ENCODE measurements at regions not wholly inside any gene's neighbourhood (a gene's known extent, or its start where the extent isn't known, plus 50 kb on each side); places are given as distances from the start of the nearest gene placed in this dataset.
"Not testable (repeated sequence)": the region's sequence is repeated elsewhere in the genome, so short reads cannot be mapped to it uniquely, and the experiment has no call there.

DNA sequence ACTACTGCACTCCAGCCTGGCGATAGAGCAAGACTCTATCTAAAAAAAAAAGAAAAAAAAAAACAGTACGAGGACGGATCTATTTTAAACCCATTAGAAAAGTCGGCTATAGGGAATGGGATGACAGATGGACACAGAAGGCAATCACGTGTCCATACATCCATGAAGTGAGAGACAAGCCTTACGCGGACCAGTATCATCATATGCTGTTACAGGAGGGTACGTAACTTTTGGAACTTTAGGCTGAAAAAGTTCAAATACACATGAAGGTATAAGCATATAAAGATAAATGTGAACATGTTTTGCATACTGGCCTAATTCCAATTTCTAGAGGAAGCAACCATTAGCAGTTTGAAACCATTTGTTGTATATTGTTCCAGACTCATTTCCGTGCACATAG is 109.8 kb upstream of the EXOC2 start:
- Histone ChIP-seq H3K27me3 (replicated peaks; ENCODE audit: control insufficient read depth, insufficient read depth, low read length, poor library complexity, severe bottlenecking) (no peaks in the 10 kb centered on the region), H3K4me1 (ENCODE audit: control insufficient read depth, insufficient read depth, low read length, poor library complexity, severe bottlenecking) (no peaks in the 10 kb centered on the region), H3K4me3 (ENCODE audit: insufficient read depth, low read depth, low read length, poor library complexity, severe bottlenecking) (no peak overlapping the region), H3K36me3 (ENCODE audit: control insufficient read depth, insufficient read depth, low read length) (no peaks in the 10 kb centered on the region), H3K9me3 (ENCODE audit: control insufficient read depth, low read length) (no peaks in the 10 kb centered on the region), H3K27ac (ENCODE audit: insufficient read depth, low read length, poor library complexity, severe bottlenecking) (no peak overlapping the region)
- DNase-seq: no peak

DNA sequence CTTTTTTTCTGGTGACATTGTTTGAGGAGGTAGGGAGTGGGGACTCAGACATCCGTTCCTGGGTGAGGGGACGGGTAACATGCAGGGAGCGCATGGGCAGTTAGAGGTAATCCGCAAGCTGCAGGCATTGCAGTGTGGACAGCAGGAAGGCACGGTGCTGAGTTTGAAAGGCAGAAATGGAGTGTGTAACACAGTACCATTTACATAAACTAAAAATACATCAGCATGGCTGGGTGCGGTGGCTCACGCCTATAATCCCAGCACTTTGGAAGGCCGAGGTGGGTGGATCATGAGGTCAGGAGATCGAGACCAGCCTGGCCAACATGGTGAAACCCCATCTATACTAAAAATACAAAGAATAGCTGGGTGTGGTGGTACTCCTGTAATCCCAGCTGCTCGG is 109.3 kb upstream of the EXOC2 start:
- DNase-seq; H3K36me3 ChIP-seq (ENCODE audit: control insufficient read depth, insufficient read depth, low read length); H3K27ac ChIP-seq (ENCODE audit: insufficient read depth, low read length, poor library complexity, severe bottlenecking); H3K4me3 ChIP-seq (ENCODE audit: insufficient read depth, low read depth, low read length, poor library complexity, severe bottlenecking); H3K9me3 ChIP-seq (ENCODE audit: control insufficient read depth, low read length); H3K27me3 ChIP-seq (replicated peaks; ENCODE audit: control insufficient read depth, insufficient read depth, low read length, poor library complexity, severe bottlenecking); H3K4me1 ChIP-seq (ENCODE audit: control insufficient read depth, insufficient read depth, low read length, poor library complexity, severe bottlenecking): not testable (repeated sequence)

DNA sequence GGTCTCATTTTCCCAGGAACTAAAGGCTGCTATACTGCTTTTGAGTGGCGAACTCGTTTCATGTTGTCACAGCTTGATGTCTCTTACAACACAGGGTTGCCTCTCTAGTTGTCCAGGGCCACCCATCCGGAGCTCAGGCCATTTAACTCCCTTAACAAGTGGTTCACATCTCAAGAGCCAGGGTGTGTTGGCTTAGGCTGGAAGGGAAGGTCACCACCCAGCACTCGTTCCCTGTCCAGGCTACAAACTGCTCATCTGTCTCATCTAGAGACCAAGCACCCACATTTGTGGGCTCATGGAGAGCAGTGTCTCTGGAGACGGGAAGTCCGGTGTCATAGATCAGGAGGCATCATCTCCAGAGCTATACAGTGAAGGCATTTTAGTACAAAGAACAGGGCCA is 106.8 kb upstream of the EXOC2 start:
- H3K27ac ChIP-seq (ENCODE audit: insufficient read depth, low read length, poor library complexity, severe bottlenecking): no peak overlapping the region
- no peaks in the 10 kb centered on the region for H3K36me3 ChIP-seq (ENCODE audit: control insufficient read depth, insufficient read depth, low read length)
- no peaks in the 10 kb centered on the region for H3K27me3 ChIP-seq (replicated peaks; ENCODE audit: control insufficient read depth, insufficient read depth, low read length, poor library complexity, severe bottlenecking)
- H3K9me3 ChIP-seq (ENCODE audit: control insufficient read depth, low read length): no peaks in the 10 kb centered on the region
- no peak for DNase-seq
- no peaks in the 10 kb centered on the region for H3K4me1 ChIP-seq (ENCODE audit: control insufficient read depth, insufficient read depth, low read length, poor library complexity, severe bottlenecking)
- H3K4me3 ChIP-seq (ENCODE audit: insufficient read depth, low read depth, low read length, poor library complexity, severe bottlenecking): no peak overlapping the region

DNA sequence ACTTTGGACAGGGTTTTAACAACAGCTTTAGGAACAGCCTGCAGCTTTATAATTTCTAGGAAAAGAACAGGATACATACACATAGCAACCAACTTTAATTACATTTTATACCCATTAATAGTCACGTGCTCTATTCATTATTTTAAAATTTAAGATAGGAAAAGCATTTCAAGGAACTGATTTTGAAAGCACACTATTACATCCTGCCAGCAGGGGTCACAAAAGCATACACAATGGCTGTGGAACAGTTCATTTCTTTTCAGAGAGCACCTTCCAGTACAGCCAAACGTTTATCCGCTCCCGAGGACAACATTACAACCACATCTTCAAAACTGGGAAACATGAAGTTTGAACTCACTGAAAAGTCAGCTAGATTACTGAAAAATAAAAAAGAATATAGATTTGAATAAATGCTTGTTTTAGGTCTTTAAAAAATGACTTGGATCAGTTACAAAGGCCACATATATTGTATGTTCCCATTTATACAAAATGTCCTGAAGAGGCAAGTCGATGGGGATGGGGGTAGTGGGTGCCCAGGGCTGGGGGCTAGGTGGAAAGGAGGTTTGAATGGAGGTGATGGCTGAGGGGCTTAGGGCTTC is 104.6 kb upstream of the EXOC2 start:
- no peak overlapping the region for H3K27ac ChIP-seq (ENCODE audit: insufficient read depth, low read length, poor library complexity, severe bottlenecking)
- H3K9me3 ChIP-seq (ENCODE audit: control insufficient read depth, low read length): no peaks in the 10 kb centered on the region
- no peaks in the 10 kb centered on the region for H3K36me3 ChIP-seq (ENCODE audit: control insufficient read depth, insufficient read depth, low read length)
- no peaks in the 10 kb centered on the region for H3K27me3 ChIP-seq (replicated peaks; ENCODE audit: control insufficient read depth, insufficient read depth, low read length, poor library complexity, severe bottlenecking)
- no peak overlapping the region for H3K4me3 ChIP-seq (ENCODE audit: insufficient read depth, low read depth, low read length, poor library complexity, severe bottlenecking)
- H3K4me1 ChIP-seq (ENCODE audit: control insufficient read depth, insufficient read depth, low read length, poor library complexity, severe bottlenecking): no peaks in the 10 kb centered on the region
- peak in 1 of 3 donors; percentile 8 for DNase-seq

DNA sequence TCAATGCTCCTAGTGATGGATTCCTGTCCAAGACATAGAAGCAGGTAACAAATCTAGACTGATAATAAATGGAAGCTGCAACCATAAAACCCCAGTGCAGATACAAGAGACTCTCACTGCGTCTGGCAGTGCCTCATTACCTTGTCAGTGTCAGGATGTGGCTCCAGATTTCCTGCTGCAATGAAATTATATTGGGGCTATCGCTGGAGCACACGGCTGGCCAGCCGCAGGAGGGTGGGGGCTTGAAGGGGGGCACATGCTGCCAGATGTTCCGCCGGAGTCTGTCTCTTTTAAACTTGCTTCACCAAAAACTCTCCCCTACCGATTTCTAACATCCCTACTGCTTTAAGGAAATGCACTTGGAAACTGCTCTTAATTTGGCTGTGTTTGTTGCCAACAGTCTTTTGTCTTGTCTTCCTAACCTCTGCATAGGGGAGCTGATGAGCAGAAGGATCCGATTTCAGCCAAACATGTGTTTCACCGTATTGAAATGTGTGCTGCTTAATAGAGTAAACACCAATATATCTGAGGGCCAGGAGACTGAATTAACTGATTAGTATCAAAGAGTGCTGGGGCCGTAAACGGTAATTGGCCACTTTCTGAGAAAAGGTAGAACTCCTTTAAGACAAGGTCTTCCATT is 102.2 kb upstream of the EXOC2 start:
- H3K27ac ChIP-seq (ENCODE audit: insufficient read depth, low read length, poor library complexity, severe bottlenecking): no peak overlapping the region
- no peak overlapping the region for H3K4me3 ChIP-seq (ENCODE audit: insufficient read depth, low read depth, low read length, poor library complexity, severe bottlenecking)
- no peak for DNase-seq
- no peaks in the 10 kb centered on the region for H3K27me3 ChIP-seq (replicated peaks; ENCODE audit: control insufficient read depth, insufficient read depth, low read length, poor library complexity, severe bottlenecking)
- no peaks in the 10 kb centered on the region for H3K36me3 ChIP-seq (ENCODE audit: control insufficient read depth, insufficient read depth, low read length)
- no peaks in the 10 kb centered on the region for H3K4me1 ChIP-seq (ENCODE audit: control insufficient read depth, insufficient read depth, low read length, poor library complexity, severe bottlenecking)
- H3K9me3 ChIP-seq (ENCODE audit: control insufficient read depth, low read length): no peaks in the 10 kb centered on the region

DNA sequence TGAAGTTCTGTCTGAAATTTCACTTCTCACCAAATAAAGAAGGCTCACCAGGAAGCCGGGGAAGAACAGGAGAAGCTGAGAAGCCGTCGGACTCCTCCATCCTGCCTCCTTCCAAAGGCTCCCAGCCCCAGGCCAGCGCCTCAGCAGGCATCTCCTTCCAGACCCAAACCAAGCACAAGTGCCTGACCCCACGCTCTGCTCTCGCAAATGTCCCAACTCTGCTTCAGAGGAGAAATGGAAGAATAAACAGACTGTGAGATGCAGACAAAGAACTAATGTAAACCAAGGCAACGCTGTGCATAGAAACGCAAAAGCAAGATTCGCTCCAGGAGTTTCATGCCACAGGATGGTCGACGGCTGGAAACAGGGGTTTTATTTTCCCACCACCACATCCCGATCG is 100.3 kb upstream of the EXOC2 start:
- no peaks in the 10 kb centered on the region for H3K4me1 ChIP-seq (ENCODE audit: control insufficient read depth, insufficient read depth, low read length, poor library complexity, severe bottlenecking)
- no peak for DNase-seq
- H3K4me3 ChIP-seq (ENCODE audit: insufficient read depth, low read depth, low read length, poor library complexity, severe bottlenecking): no peak overlapping the region
- H3K27me3 ChIP-seq (replicated peaks; ENCODE audit: control insufficient read depth, insufficient read depth, low read length, poor library complexity, severe bottlenecking): no peaks in the 10 kb centered on the region
- no peak overlapping the region for H3K27ac ChIP-seq (ENCODE audit: insufficient read depth, low read length, poor library complexity, severe bottlenecking)
- no peaks in the 10 kb centered on the region for H3K36me3 ChIP-seq (ENCODE audit: control insufficient read depth, insufficient read depth, low read length)
- H3K9me3 ChIP-seq (ENCODE audit: control insufficient read depth, low read length): no peaks in the 10 kb centered on the region

DNA sequence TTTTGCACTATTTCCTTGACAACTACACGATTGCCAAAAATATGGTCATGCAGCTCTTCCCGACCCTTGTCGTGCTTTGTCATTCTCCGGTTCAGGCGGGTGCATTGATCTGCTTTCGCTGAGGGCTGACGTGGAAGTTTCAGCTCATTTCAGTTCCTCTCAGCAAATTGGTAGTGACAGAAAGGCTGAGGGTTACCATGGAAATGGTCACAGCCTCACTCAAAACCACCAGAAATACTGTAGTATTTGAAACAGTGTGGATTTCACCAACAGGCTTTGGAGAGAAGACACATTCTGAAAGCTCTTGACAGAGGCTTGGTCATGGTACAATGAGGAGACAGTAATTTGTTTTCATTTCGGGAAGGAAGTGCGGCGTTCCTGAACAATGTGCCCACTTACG is 99.7 kb upstream of the EXOC2 start:
- Histone ChIP-seq H3K4me1 (ENCODE audit: control insufficient read depth, insufficient read depth, low read length, poor library complexity, severe bottlenecking) (no peaks in the 10 kb centered on the region), H3K27ac (ENCODE audit: insufficient read depth, low read length, poor library complexity, severe bottlenecking) (no peak overlapping the region), H3K27me3 (replicated peaks; ENCODE audit: control insufficient read depth, insufficient read depth, low read length, poor library complexity, severe bottlenecking) (no peaks in the 10 kb centered on the region), H3K4me3 (ENCODE audit: insufficient read depth, low read depth, low read length, poor library complexity, severe bottlenecking) (no peak overlapping the region), H3K36me3 (ENCODE audit: control insufficient read depth, insufficient read depth, low read length) (no peaks in the 10 kb centered on the region), H3K9me3 (ENCODE audit: control insufficient read depth, low read length) (no peaks in the 10 kb centered on the region)
- no peak for DNase-seq

DNA sequence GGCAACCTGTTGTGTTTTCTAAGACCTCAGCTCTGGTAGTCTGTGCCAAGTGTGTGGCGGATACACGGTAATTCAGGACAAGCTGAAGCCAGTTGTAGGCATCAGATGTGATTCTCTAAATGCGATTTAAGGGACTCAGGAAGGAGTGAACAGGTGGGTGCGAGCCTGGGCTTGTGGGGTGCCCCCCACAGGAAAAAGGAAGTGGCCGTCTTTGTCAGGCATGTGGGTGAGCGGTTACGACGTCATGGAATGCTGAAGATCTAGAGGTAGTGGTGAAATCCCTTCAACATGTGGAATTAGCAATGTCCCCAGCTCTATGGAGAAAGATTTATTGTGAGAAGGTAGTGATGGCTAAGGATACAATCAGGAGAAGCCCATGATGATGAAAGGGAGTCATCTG is 95.1 kb upstream of the EXOC2 start:
- Histone ChIP-seq H3K4me3 (ENCODE audit: insufficient read depth, low read depth, low read length, poor library complexity, severe bottlenecking) (no peak overlapping the region), H3K9me3 (ENCODE audit: control insufficient read depth, low read length) (no peaks in the 10 kb centered on the region), H3K27me3 (replicated peaks; ENCODE audit: control insufficient read depth, insufficient read depth, low read length, poor library complexity, severe bottlenecking) (no peaks in the 10 kb centered on the region), H3K36me3 (ENCODE audit: control insufficient read depth, insufficient read depth, low read length) (no peaks in the 10 kb centered on the region), H3K4me1 (ENCODE audit: control insufficient read depth, insufficient read depth, low read length, poor library complexity, severe bottlenecking) (no peaks in the 10 kb centered on the region), H3K27ac (ENCODE audit: insufficient read depth, low read length, poor library complexity, severe bottlenecking) (no peak overlapping the region)
- DNase-seq: no peak

DNA sequence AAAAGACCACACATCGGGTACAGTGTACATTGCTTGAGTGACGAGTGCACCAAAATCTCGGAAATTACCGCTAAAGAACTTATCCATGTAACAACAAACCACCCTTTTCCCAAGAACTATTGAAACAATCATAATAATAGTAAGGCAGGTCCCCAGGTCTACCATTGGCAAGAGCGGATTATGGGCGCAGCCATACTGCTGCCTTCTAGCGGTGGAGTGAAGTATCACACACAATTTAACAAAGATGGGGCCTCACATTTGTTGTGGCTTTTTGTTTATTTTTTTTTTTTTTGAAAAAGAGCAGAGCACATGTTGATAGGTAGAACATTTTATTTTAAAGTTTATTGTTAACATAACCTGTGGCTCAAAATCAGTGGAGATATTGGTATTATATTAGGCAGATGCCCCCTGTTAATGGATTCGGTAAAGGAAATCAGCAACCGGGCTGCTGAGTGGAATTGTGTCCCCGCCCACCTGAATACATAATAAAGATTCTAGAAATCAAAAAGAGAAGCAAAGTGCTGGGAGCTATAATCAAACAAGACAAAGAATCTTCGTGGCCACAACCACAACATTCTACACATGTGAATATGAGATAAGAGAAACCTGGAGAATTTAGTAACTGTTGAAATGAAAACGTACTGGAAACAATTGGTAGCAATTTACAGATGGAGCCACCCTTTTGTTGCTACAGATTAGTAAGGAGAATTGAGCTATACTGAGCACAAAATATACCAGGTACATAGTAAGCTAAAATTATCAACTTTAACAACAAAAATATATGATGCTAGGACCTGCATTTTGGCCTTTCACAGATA is 94.2 kb upstream of the EXOC2 start:
- no peak for DNase-seq

More for the DNA sequence above, 94.2 kb upstream of the EXOC2 start:
- Histone ChIP-seq H3K27ac (ENCODE audit: insufficient read depth, low read length, poor library complexity, severe bottlenecking) (no peak overlapping the region), H3K9me3 (ENCODE audit: control insufficient read depth, low read length) (no peaks in the 10 kb centered on the region), H3K4me1 (ENCODE audit: control insufficient read depth, insufficient read depth, low read length, poor library complexity, severe bottlenecking) (no peaks in the 10 kb centered on the region), H3K36me3 (ENCODE audit: control insufficient read depth, insufficient read depth, low read length) (no peaks in the 10 kb centered on the region), H3K4me3 (ENCODE audit: insufficient read depth, low read depth, low read length, poor library complexity, severe bottlenecking) (no peak overlapping the region), H3K27me3 (replicated peaks; ENCODE audit: control insufficient read depth, insufficient read depth, low read length, poor library complexity, severe bottlenecking) (no peaks in the 10 kb centered on the region)

Measured in effector memory CD4-positive, alpha-beta T cell (primary cell).